Keratinocyte (primary cell): ENCODE measurements at regions not wholly inside any gene's neighbourhood (a gene's known extent, or its start where the extent isn't known, plus 50 kb on each side); places are given as distances from the start of the nearest gene placed in this dataset.

Experiments used
- DNase-seq: peaks from one replicate; pipeline ENCODE4 v3.0.0-alpha.2; 2011; ENCODE audit warnings: low read depth, missing footprints, low spot score
- FAIRE-seq: peaks from 2 replicates; lab custom pipeline; 2011; peaks lifted over from hg19 to GRCh38; lab: Jason Lieb, UNC
- H2AFZ ChIP-seq: 2 replicates; pipeline ENCODE4 v1.6.0; 2012; ENCODE audit warnings: low read length, control low read depth, inconsistent platforms; ENCODE audit not compliant: control insufficient read depth
- H3K27ac ChIP-seq: 2 replicates; pipeline ENCODE4 v1.5.1; 2011; ENCODE audit warnings: low read length; ENCODE audit not compliant: control insufficient read depth, insufficient read depth
- H3K27me3 ChIP-seq: 3 replicates; pipeline ENCODE4 v1.6.0; 2011; ENCODE audit warnings: low read length; ENCODE audit not compliant: control insufficient read depth, insufficient read depth; ENCODE audit errors: extremely low read depth
- H3K36me3 ChIP-seq, 2 experiments: 2 replicates in 1 of 2; 3 replicates in 1 of 2; pipeline ENCODE4 v1.5.1; 2011; ENCODE audit warnings: low read length in 2 of 2, mild to moderate bottlenecking in 1 of 2; ENCODE audit not compliant: control insufficient read depth in 2 of 2, insufficient read depth in 2 of 2; ENCODE audit errors: extremely low read depth in 1 of 2
- H3K4me1 ChIP-seq: 3 replicates; pipeline ENCODE4 v1.5.1; 2011; ENCODE audit warnings: low read length; ENCODE audit not compliant: control insufficient read depth, insufficient read depth; ENCODE audit errors: extremely low read depth
- H3K4me2 ChIP-seq: 3 replicates; pipeline ENCODE4 v1.6.0; 2011; ENCODE audit warnings: low read depth, low read length; ENCODE audit not compliant: control insufficient read depth, insufficient read depth; ENCODE audit errors: extremely low read depth
- H3K4me3 ChIP-seq, 3 experiments: fragments of 200-600 bp in 1 of 3; sonication (generic) in 1 of 3; 2 replicates in 2 of 3; 3 replicates in 1 of 3; pipeline ENCODE4 v1.5.1; 2011 to 2016; ENCODE audit warnings: low read length in 3 of 3, mild to moderate bottlenecking in 3 of 3, control low read depth in 2 of 3, inconsistent platforms in 1 of 3, low read depth in 1 of 3, mixed read lengths in 1 of 3, mixed run types in 1 of 3, moderate library complexity in 1 of 3; ENCODE audit not compliant: control insufficient read depth in 2 of 3, insufficient read depth in 2 of 3; ENCODE audit errors: extremely low read depth in 1 of 3
- H3K79me2 ChIP-seq: 2 replicates; pipeline ENCODE4 v1.6.0; 2012; ENCODE audit warnings: low read length; ENCODE audit not compliant: control insufficient read depth, insufficient read depth
- H3K9ac ChIP-seq: 3 replicates; pipeline ENCODE4 v1.6.0; 2011; ENCODE audit warnings: low read length; ENCODE audit not compliant: control insufficient read depth, insufficient read depth; ENCODE audit errors: extremely low read depth
- H3K9me1 ChIP-seq: 3 replicates; pipeline ENCODE4 v1.6.0; 2011; ENCODE audit warnings: low read length; ENCODE audit not compliant: control insufficient read depth, insufficient read depth; ENCODE audit errors: extremely low read depth
- H3K9me3 ChIP-seq: 2 replicates; pipeline ENCODE4 v1.5.1; 2012; ENCODE audit warnings: low read depth, low read length; ENCODE audit not compliant: control insufficient read depth
- H4K20me1 ChIP-seq: 3 replicates; pipeline ENCODE4 v1.6.0; 2011; ENCODE audit warnings: low read length; ENCODE audit not compliant: control insufficient read depth, insufficient read depth; ENCODE audit errors: extremely low read depth
- EZH2 ChIP-seq: IDR thresholded peaks from one replicate; pipeline ENCODE4 v1.6.1; 2012; ENCODE audit warnings: inconsistent platforms, mild to moderate bottlenecking, low read length, moderate library complexity
- dilution Hi-C: fragments of 300-500 bp; cut with MboI; formaldehyde crosslinking; loops from one replicate; pipeline ENCODE4 v1.7.0; 2020; ENCODE audit warnings: low sequenced_read_pairs; ENCODE audit not compliant: extremely low pct_ligation_motif_present
- TF ChIP-seq, protein P1 (sequence below), 3 experiments: IDR thresholded peaks in 1 of 3; conservative IDR thresholded peaks in 1 of 3; optimal IDR thresholded peaks in 1 of 3; 2 replicates in 2 of 3; 3 replicates in 1 of 3; pipeline versions ENCODE3 to v1.5.1; 2011; ENCODE audit warnings: low read length in 3 of 3, mild to moderate bottlenecking in 3 of 3, moderate library complexity in 2 of 3, control low read depth in 1 of 3, inconsistent platforms in 1 of 3; ENCODE audit not compliant: insufficient read depth in 2 of 3; ENCODE audit errors: extremely low read depth in 1 of 3

DNA sequence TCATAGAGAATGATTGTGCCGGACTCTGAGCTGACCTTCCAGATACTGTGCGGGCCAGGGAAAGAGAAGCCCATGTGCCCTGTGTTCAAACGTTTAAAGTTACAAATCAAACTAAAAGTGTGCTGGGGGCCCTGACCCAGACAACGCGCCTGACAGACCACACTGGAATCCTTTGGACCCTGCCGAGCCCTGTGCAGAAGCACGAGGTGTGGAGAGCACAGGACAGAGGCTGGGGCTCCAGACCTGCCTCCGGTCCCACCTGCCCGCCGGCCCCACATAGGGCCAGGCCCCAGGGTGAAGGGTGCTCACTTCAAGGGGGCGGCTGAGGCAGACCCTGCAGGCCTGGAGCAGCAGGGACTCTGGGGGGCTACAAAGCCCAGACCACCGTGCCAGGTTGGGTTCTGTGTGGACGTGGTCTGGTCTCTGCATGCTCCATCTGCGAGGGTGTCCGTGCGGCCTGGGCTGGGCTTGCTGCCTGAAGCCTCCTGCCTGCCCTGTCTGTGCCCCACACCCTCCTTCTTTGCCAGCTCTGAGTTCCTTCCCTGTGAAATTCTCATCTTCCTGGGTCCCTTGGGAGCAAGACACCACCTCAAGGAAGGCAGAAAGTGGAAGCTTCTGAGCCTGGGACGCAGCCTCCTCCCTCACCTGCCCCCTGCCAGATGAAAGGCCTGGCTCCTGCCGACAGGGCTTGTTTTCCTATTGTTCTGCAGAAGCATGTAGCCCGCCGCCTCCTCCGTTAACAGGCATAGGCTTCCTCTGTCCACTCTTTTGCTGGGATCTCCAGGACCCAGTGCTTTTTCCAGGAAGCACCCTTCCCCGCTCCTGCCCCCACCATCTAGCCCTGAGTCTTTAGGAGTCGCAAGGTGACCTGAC is 186.2 kb downstream of the ERMARD start:
- Histone ChIP-seq H3K4me1 (no peaks in the 10 kb centered on the region), H3K4me2 (no peak overlapping the region), H3K9me1 (no peaks in the 10 kb centered on the region), H4K20me1 (no peaks in the 10 kb centered on the region), H3K27ac (no peak overlapping the region), H3K4me3 (no peak overlapping the region), H3K9me3 (no peaks in the 10 kb centered on the region), H3K79me2 (no peaks in the 10 kb centered on the region), H2AFZ (no peak overlapping the region), H3K36me3 (no peaks in the 10 kb centered on the region), H3K27me3 (no peaks in the 10 kb centered on the region), H3K9ac (no peak overlapping the region)
- dilution Hi-C loops, result no loop called here
- no peak for DNase-seq
- FAIRE-seq, result no peak
- TF ChIP-seq, protein P1, sequence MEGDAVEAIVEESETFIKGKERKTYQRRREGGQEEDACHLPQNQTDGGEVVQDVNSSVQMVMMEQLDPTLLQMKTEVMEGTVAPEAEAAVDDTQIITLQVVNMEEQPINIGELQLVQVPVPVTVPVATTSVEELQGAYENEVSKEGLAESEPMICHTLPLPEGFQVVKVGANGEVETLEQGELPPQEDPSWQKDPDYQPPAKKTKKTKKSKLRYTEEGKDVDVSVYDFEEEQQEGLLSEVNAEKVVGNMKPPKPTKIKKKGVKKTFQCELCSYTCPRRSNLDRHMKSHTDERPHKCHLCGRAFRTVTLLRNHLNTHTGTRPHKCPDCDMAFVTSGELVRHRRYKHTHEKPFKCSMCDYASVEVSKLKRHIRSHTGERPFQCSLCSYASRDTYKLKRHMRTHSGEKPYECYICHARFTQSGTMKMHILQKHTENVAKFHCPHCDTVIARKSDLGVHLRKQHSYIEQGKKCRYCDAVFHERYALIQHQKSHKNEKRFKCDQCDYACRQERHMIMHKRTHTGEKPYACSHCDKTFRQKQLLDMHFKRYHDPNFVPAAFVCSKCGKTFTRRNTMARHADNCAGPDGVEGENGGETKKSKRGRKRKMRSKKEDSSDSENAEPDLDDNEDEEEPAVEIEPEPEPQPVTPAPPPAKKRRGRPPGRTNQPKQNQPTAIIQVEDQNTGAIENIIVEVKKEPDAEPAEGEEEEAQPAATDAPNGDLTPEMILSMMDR (optimal IDR thresholded peaks at IDR 0.05 in 1 of 3, IDR thresholded peaks at IDR 0.05 in 1 of 3, conservative IDR thresholded peaks at IDR 0.05 in 1 of 3; ENCODE audit: extremely low read depth in 1 of 3, insufficient read depth in 2 of 3, low read length in 3 of 3), result no peak

DNA sequence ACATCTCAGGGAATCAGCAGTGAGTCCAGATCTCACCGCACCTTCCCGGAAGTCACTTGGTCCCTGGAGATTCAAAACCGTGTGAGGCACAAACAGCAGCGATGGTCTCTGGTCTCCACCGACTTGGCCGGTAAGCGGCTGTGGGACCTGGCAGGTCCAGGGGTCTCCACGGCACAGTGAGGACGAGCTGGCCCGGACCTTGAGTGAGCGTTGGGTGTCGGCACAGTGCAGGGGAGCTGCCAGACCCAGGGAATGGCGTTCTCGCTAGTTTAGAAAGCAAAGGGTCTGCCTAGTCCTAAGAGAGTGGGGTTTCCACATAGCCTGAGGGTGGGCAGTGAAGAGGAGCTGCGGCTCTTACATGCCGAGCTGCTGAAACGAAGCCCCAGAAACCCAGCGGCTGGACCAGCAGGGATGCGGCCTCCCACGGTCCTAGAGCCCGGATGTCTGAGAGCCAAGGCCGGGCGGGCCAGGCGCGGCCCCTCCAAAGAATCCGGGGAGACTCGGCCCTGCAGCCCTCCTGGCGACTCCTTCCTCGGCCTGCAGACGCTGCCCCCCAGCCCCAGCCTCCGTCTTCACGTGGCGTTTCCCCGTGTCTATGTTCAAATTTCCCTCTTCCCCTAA is 185.0 kb downstream of the ERMARD start:
- no peak overlapping the region for H3K4me2 ChIP-seq
- H3K27me3 ChIP-seq, result no peaks in the 10 kb centered on the region
- H3K4me1 ChIP-seq, result no peaks in the 10 kb centered on the region
- no peaks in the 10 kb centered on the region for H3K9me1 ChIP-seq
- no peaks in the 10 kb centered on the region for H3K79me2 ChIP-seq
- no peaks in the 10 kb centered on the region for H3K9me3 ChIP-seq
- H4K20me1 ChIP-seq, result no peaks in the 10 kb centered on the region
- no peak overlapping the region for H3K4me3 ChIP-seq
- DNase-seq (no peak), FAIRE-seq (no peak)
- no peak overlapping the region for H3K9ac ChIP-seq
- H2AFZ ChIP-seq, result no peak overlapping the region
- no peak for TF ChIP-seq EZH2
- TF ChIP-seq, protein P1 (optimal IDR thresholded peaks at IDR 0.05 in 1 of 3, IDR thresholded peaks at IDR 0.05 in 1 of 3, conservative IDR thresholded peaks at IDR 0.05 in 1 of 3; ENCODE audit: extremely low read depth in 1 of 3, insufficient read depth in 2 of 3, low read length in 3 of 3), result no peak
- dilution Hi-C loops, result no loop called here
- H3K36me3 ChIP-seq, result no peaks in the 10 kb centered on the region
- no peak overlapping the region for H3K27ac ChIP-seq
